ENCODE measurements at regions not wholly inside any gene's neighbourhood (a gene's known extent, or its start where the extent isn't known, plus 50 kb on each side); places are given as distances from the start of the nearest gene placed in this dataset.
"Not testable (repeated sequence)": the region's sequence is repeated elsewhere in the genome, so short reads cannot be mapped to it uniquely, and the experiment has no call there.

GRCh38 chr18:38886861-38887670, 1321.5 kb upstream of the CELF4 start:
- DNase-seq: no peak

- no peak for DNase-seq
Observed at GRCh38 chr18:38886235-38886634, 1320.6 kb upstream of the CELF4 start.

- DNase-seq: no peak
Observed at GRCh38 chr18:38884050-38884449, 1318.5 kb upstream of the CELF4 start.

GRCh38 chr18:38883111-38883510, 1317.5 kb upstream of the CELF4 start:
- no peak for DNase-seq

DNA sequence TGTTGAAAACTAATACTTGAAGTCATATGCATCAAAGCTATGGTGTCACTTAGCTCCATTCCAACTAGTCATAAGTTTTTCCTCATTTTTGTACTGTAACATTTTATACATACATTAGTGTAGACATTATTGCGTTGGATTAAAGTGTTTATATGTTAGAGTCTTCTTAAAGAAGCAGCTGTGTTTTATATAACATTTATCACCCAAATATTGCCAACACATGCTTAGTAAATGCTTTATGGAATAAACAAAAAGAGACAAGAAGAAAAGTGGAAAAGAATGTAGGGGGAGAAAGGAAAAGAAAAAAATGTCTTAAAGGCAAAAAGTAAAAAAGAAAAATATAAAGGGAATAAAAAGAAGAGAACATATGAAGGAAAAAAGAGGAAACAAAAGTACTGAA, 1314.3 kb upstream of the CELF4 start:
- DNase-seq: no peak

DNA sequence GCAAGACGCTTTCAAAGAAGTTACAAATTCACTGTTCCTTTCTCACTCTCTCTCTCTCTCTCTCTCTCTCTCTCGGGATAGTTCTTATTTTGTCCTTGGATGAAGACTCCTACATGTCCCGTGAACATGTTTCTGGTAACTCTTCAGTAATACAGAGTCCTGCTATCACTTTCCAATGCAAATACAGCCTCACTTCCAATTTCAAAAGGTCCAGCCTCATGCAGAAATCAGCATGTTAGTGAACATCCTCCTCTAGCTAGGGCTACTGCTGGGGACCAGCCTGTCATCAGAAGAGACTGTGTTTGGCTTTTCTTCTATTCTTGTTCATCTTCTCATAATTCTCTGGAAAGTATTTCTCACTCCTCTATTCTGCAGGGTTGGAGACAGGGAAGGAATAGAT, 1306.7 kb upstream of the CELF4 start:
- no peak for DNase-seq

- DNase-seq: no peak
Observed at GRCh38 chr18:38868757-38869156, 1303.2 kb upstream of the CELF4 start.

DNA sequence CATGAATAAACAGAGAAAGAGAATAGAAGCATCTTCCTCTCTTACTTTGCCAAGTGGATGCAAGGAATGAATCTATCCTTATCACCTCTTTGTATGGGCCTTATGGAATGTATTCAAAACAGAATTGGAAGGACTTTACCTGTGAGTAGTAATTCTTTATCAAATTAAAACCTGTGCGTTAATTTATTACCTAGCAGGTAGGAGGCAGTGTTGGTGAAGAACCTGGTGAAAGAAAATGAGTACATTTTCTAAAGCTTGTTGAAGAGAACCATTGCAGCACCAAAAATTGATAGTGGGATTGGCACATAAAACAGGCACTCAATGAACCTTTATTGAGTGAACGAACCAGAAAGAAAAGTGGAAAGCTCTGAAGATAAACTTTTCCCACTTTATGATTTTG, 1302.1 kb upstream of the CELF4 start:
- no peak for DNase-seq

DNA sequence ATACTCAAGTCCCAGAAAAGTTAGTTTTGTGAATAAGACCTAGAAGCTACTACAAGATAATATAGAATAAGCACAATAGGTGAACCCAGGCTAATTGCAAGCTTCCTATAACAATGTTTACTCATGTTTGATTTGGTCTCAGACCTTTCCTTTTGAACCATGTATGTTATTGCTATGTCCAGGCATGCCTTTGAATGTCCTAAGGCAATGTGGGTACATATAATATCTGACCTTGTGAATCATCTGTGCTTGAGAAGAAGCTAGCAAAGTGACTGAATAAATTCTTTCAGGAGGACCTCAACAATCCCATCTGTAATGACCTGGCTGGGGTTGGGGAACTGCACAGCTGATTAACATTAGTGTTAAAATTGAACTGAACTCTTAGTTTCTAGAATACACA, 1285.9 kb upstream of the CELF4 start:
- DNase-seq: no peak

DNA sequence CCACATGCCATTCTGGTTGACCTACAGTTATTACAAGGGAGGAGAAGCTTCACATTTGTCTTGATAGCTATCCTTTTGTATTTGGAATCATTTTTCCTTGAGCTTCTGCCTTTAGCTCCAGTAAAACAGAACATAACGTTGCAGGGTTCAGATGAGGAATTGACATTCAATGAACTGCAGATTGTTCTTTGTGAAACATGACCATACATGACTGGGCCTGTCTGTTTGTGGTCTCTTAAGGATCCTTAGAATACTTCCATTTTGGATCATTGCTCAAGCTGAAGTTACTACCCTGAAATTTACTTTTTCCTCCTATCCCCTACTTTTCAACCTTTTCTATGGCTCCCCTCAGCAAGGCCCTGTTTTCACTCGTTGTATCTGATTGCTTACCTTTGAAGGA, 1281.7 kb upstream of the CELF4 start:
- DNase-seq: no peak

GRCh38 chr18:38843291-38843690, 1277.7 kb upstream of the CELF4 start:
- DNase-seq: no peak

DNA sequence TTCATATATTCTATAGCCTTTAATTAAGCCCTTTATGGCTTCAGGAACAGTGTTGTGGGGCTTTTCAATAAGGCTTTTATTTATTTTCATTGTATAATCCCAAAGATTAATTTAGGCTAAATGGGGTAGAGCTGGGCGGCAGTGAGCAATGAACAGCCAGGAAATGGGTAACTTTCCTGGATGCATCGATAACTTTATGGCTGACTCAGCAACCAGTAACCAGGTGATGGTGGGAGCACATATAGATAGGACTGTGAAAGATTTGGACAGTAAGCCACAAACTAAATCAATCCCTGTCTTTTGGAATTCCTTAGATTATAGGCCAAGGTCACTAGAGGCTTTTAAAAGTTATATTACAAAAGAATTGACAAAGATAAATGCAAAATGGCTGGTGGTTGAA, 1260.6 kb upstream of the CELF4 start:
- no peak for DNase-seq

DNA sequence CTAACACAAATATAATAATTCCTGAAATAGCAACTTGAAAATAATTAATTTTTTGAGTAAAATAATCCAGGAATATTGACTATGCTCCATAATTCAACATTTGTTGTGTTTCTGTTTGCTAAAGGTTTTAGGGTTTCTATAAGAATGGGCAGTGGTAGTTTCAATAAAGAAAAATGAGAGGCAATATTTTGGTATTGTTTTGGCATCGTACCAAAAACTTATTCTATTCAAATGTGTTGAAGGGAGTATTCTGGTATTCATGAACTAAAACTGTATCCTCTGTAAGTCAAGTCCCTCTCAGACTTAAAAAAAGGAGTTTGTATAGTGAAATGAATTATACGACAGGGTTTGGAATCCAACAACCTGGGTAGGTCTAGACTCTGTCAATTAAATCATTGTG, 1245.6 kb upstream of the CELF4 start:
- DNase-seq: no peak

DNA sequence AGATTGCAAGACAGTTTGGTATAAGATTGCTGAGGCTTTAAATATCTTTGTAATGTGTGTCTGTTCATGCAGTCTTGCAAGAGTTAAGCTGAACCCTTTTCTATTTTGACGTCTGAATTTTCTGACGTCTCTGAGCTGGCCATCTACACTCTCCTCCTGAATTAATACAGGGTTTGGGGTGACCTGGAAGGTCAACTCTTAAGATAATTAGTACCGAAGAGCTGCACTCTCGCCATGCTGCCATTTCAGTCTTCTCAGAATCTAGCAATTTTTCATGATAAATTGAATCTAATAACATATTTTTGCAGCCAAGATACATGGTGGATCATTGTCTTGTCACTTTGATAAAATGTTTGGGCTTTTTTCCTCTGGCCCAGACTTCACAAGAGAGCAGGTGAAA, 1245.2 kb upstream of the CELF4 start:
- no peak for DNase-seq

GRCh38 chr18:38807915-38808314, 1242.3 kb upstream of the CELF4 start:
- no peak for DNase-seq

DNA sequence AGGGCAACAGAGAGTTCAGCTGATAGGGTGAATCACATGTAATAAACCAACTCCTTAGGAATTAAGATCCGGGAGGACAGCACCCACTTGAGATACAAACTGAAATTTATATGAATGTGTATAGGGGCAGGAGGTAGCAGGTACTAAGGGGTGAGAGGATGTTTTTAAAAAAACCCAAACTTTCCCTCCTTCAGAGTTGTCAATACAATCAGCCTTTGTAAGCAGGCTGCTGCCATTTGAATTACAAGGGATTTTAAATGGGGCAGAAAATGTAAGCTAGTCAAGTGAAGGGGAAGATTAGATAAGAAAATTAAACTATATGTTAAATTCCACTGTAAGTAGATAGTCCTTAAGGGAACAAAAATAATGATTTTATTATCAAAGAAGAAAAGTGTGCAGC, 1239.7 kb upstream of the CELF4 start:
- DNase-seq: no peak

GRCh38 chr18:38801640-38802039, 1236.0 kb upstream of the CELF4 start:
- DNase-seq: no peak

GRCh38 chr18:38796762-38797161, 1231.2 kb upstream of the CELF4 start:
- DNase-seq: no peak

- no peak for DNase-seq
Observed at GRCh38 chr18:38792731-38793130, 1227.1 kb upstream of the CELF4 start.

DNA sequence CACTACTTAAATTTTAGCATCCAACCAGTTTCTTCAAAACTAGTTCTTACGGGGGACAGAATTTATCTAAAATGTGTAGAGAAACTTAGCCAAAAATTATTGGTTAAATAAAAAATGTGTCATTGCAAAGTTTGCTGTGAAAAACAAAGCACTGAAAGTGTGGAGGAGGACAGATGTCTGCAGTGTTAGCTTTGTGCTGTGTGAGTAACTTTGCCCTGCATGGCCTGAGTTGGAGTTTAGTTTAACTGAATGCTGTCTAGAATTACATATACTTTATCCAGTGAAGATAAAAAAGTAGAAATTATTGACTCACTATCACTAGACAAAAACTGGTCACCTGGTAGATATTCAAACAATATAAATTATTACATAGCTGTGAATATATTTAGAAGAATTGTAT, 1225.2 kb upstream of the CELF4 start:
- DNase-seq: no peak

- no peak for DNase-seq
Observed at GRCh38 chr18:38790303-38790702, 1224.7 kb upstream of the CELF4 start.

DNA sequence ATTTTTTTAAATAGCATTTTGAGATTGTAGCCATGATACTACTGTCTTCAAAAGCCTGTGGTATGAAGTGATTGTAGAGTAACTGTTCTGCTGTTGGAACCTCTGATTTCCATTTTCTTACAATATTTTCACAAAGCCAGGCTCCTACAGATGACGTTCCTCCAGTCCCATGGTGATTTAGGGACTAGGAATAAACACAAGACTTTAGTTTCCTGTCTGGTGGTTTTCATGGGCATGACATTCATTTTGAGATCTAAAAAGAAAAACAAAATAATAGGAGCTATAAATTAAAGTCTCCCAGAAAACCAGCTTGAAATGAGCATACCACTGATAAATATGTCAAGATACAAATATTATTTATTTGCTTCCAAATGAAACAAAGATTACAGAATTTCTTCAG, 1223.5 kb upstream of the CELF4 start:
- DNase-seq: no peak

DNA sequence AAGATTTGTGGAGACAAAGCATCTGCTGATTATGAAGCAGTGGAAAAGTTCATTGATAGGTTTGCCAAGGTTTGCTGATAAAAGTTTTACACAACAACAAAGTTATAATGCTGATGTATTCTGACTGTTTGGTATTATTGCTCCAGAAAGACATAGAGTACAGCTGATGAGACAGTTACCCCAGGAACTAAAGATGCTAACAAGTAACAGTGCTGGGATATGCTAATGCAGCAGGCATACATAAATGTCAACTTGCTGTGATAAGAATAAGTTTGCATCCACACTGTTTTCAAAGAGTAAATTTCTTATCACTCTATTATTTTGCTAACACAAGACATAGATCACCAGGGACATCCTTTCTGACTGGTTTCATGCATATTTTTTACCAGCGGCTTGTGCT, 1221.3 kb upstream of the CELF4 start:
- DNase-seq: no peak

DNA sequence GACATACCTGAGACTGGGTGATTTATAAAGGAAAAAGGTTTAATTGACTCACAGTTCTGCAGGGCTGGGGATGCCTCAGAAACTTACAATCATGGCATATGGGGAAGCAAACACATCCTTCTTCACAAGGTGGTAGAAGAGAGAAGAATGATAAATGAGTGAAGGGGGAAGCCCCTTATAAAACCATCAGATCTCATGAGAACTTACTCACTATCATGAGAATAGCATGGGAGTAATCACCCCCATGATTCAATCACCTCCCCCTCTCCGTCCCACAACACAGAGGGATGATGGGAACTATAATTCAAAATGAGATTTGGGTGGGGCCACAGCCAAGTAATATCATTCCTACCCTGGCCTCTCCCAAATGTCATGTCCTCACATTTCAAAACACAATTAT, 1206.0 kb upstream of the CELF4 start:
- DNase-seq: not testable (repeated sequence)

- no peak for DNase-seq
Observed at GRCh38 chr18:38768504-38768903, 1202.9 kb upstream of the CELF4 start.

Data from NCI-H1048 (cell line).